ENCODE measurements at regions not wholly inside any gene's neighbourhood (a gene's known extent, or its start where the extent isn't known, plus 50 kb on each side); places are given as distances from the start of the nearest gene placed in this dataset.

DNA sequence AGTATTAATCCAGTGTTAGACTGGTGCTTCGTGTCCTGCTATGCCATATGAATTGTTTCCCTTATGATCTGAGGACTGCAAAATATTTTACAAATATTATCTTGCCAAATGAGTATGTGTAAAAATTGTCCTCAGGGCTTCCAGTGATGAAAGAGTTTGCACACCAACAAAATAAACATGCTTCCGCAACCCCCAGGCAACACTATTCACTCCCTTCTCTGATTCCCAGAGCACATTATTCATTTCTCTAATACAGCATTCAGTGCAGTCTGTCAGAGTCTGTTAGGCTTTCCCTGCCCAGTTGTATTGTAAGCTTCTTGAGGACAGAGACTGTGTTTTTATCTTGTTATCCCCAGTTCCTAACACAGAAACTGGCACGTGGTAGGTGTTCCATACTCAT is 409.9 kb upstream of the C1orf87 start:
- TF ChIP-seq, protein P1, sequence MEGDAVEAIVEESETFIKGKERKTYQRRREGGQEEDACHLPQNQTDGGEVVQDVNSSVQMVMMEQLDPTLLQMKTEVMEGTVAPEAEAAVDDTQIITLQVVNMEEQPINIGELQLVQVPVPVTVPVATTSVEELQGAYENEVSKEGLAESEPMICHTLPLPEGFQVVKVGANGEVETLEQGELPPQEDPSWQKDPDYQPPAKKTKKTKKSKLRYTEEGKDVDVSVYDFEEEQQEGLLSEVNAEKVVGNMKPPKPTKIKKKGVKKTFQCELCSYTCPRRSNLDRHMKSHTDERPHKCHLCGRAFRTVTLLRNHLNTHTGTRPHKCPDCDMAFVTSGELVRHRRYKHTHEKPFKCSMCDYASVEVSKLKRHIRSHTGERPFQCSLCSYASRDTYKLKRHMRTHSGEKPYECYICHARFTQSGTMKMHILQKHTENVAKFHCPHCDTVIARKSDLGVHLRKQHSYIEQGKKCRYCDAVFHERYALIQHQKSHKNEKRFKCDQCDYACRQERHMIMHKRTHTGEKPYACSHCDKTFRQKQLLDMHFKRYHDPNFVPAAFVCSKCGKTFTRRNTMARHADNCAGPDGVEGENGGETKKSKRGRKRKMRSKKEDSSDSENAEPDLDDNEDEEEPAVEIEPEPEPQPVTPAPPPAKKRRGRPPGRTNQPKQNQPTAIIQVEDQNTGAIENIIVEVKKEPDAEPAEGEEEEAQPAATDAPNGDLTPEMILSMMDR (IDR thresholded peaks at IDR 0.05) = no peak
- TF ChIP-seq POLR2A (IDR thresholded peaks at IDR 0.05) = no peak
